PC-3 (cell line): ENCODE measurements at regions not wholly inside any gene's neighbourhood (a gene's known extent, or its start where the extent isn't known, plus 50 kb on each side); places are given as distances from the start of the nearest gene placed in this dataset.

Experiments used
- ATAC-seq: fragments of 200-7000 bp; cut with Tn5 transposase; 2 replicates; pipeline ENCODE4 v1.9.1; 2020; ENCODE audit warnings: mild to moderate bottlenecking, moderate library complexity
- BruUV-seq: library from RNA; stranded (reverse); fragments of 400-500 nt; replicated peaks from 2 replicates; lab custom pipeline; 2021; lab: Mats Ljungman, UMichigan
- CTCF ChIA-PET: fragments of 300-600 bp; sonication (Branson Sonifier 250); formaldehyde crosslinking; loops from one replicate; lab custom pipeline; 2022; ENCODE audit warnings: antibody characterized with exemption; lab: Charles Lee
- POLR2A ChIA-PET: fragments of 300-600 bp; sonication (Branson Sonifier 250); formaldehyde crosslinking; loops from one replicate; lab custom pipeline; 2022; ENCODE audit warnings: antibody characterized with exemption; ENCODE audit not compliant: unreplicated experiment; lab: Charles Lee
- DNase-seq: peaks from one replicate; pipeline ENCODE4 v3.0.0-alpha.2; 2015
- H2AFZ ChIP-seq: fragments of 300-600 bp; sonication (generic); 2 replicates; pipeline ENCODE4 v1.6.0; 2016; ENCODE audit warnings: antibody characterized with exemption, low read length
- H3F3A ChIP-seq: fragments of 300-600 bp; sonication (generic); one replicate; pipeline ENCODE4 v1.6.0; 2017; ENCODE audit warnings: antibody characterized with exemption, low read length, control low read depth, mild to moderate bottlenecking; ENCODE audit not compliant: unreplicated experiment
- H3K27ac ChIP-seq: fragments of 300-600 bp; sonication (generic); 2 replicates; pipeline ENCODE4 v1.5.1; 2016; ENCODE audit warnings: mild to moderate bottlenecking, low read length
- H3K27me3 ChIP-seq: fragments of 300-600 bp; sonication (generic); 2 replicates; pipeline ENCODE4 v1.6.1; 2016; ENCODE audit warnings: low read length, mixed read lengths
- H3K36me3 ChIP-seq: fragments of 300-600 bp; sonication (generic); 2 replicates; pipeline ENCODE4 v1.6.1; 2016; ENCODE audit warnings: low read depth, mixed run types, low read length, mixed read lengths
- H3K4me1 ChIP-seq: fragments of 300-600 bp; sonication (generic); 2 replicates; pipeline ENCODE4 v1.5.1; 2016; ENCODE audit warnings: low read length; ENCODE audit not compliant: insufficient read depth
- H3K4me2 ChIP-seq: fragments of 300-600 bp; sonication (generic); 2 replicates; pipeline ENCODE4 v1.6.0; 2016; ENCODE audit warnings: low read length
- H3K4me3 ChIP-seq: fragments of 300-600 bp; sonication (generic); 2 replicates; pipeline ENCODE4 v1.5.1; 2016; ENCODE audit warnings: mild to moderate bottlenecking, low read length, mixed read lengths
- H3K79me2 ChIP-seq: fragments of 300-600 bp; sonication (generic); 2 replicates; pipeline ENCODE4 v1.6.1; 2017; ENCODE audit warnings: low read length, mixed read lengths
- H3K9ac ChIP-seq: fragments of 300-600 bp; sonication (generic); 2 replicates; pipeline ENCODE4 v1.6.0; 2016; ENCODE audit warnings: mild to moderate bottlenecking, low read length
- H3K9me2 ChIP-seq: fragments of 300-600 bp; sonication (generic); replicated peaks from 2 replicates; pipeline ENCODE4 v1.6.1; 2016; ENCODE audit warnings: mixed run types, low read length, mixed read lengths
- H3K9me3 ChIP-seq: fragments of 300-600 bp; sonication (generic); 2 replicates; pipeline ENCODE4 v1.6.1; 2016; ENCODE audit warnings: low read length, mixed read lengths
- H4K20me1 ChIP-seq: fragments of 300-600 bp; sonication (generic); 2 replicates; pipeline ENCODE4 v1.6.1; 2016; ENCODE audit warnings: low read length, mixed read lengths
- EZH2 ChIP-seq: fragments of 300-600 bp; sonication (generic); IDR thresholded peaks from one replicate; pipeline ENCODE4 v1.6.1; 2017; ENCODE audit warnings: antibody characterized with exemption, mild to moderate bottlenecking, low read length; ENCODE audit not compliant: unreplicated experiment
- EZH2phosphoT487 ChIP-seq: fragments of 300-600 bp; sonication (generic); IDR thresholded peaks from 2 replicates; pipeline ENCODE4 v1.6.1; 2018; ENCODE audit warnings: mild to moderate bottlenecking, antibody characterized with exemption, low read length, borderline replicate concordance
- intact Hi-C: fragments of 100-400 bp; cut with micrococcal nuclease; formaldehyde crosslinking; loops from 2 replicates; pipeline ENCODE4 v1.9.0; 2023
- TF ChIP-seq, protein P1 (sequence below): fragments of 300-600 bp; sonication (generic); conservative IDR thresholded peaks from 2 replicates; pipeline ENCODE4 v1.5.1; 2017; ENCODE audit warnings: antibody characterized with exemption, low read depth, mild to moderate bottlenecking, low read length

DNA sequence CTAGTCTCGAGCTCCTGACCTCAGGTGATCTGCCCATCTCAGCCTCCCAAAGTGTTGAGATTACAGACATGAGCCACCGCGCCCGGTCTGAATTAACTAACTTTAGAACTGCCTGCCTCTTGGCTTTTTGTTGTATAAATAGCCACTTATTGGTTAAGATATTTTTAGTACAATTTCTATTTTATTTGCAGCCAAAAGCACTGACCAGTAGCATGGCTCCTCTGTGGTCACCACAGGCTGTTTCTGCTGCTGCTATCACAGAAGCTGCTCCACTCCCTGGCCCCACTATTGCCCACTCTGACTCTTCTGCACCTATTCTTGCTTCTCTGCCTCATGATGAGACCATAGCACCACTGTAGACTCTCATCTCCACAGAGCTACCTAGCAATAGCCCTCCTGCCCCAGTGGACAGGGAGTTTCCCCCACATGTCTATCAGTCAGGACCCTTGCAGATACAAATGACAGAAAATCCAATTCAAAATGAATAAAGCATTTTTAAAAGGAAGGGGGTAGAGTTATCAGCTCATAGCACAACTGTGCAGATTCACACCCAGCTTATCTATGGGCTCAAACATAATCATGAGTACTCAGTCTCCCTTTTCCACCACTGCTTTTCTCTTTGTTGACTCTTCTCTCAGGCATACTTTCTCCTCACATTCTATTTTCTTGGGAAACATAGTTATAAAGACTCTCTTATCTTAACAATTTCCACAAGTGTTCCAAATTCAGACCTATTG, 151.8 kb upstream of the EPB41L4A start:
- ATAC-seq (no peak), DNase-seq (no peak)
- H3K4me1 ChIP-seq, result no peaks in the 10 kb centered on the region
- no peaks in the 10 kb centered on the region for H3K9me3 ChIP-seq
- no peaks in the 10 kb centered on the region for H3K36me3 ChIP-seq
- no peak overlapping the region for H3K4me3 ChIP-seq
- no peaks in the 10 kb centered on the region for H3K79me2 ChIP-seq
- H3K9me2 ChIP-seq, result no peaks in the 10 kb centered on the region
- BruUV-seq, result no TSS peak
- H3K27ac ChIP-seq, result no peak overlapping the region
- TF ChIP-seq, protein P1, sequence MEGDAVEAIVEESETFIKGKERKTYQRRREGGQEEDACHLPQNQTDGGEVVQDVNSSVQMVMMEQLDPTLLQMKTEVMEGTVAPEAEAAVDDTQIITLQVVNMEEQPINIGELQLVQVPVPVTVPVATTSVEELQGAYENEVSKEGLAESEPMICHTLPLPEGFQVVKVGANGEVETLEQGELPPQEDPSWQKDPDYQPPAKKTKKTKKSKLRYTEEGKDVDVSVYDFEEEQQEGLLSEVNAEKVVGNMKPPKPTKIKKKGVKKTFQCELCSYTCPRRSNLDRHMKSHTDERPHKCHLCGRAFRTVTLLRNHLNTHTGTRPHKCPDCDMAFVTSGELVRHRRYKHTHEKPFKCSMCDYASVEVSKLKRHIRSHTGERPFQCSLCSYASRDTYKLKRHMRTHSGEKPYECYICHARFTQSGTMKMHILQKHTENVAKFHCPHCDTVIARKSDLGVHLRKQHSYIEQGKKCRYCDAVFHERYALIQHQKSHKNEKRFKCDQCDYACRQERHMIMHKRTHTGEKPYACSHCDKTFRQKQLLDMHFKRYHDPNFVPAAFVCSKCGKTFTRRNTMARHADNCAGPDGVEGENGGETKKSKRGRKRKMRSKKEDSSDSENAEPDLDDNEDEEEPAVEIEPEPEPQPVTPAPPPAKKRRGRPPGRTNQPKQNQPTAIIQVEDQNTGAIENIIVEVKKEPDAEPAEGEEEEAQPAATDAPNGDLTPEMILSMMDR, result no peak
- TF ChIP-seq EZH2 (no peak), EZH2phosphoT487 (no peak)
- no peaks in the 10 kb centered on the region for H4K20me1 ChIP-seq
- H3K4me2 ChIP-seq, result no peak overlapping the region
- intact Hi-C loops, result no loop called here
- no peaks in the 10 kb centered on the region for H3K27me3 ChIP-seq
- ChIA-PET CTCF (no interaction called here), POLR2A (no interaction called here)
- no peak overlapping the region for H3K9ac ChIP-seq
- no peak overlapping the region for H2AFZ ChIP-seq
- no peaks in the 10 kb centered on the region for H3F3A ChIP-seq

DNA sequence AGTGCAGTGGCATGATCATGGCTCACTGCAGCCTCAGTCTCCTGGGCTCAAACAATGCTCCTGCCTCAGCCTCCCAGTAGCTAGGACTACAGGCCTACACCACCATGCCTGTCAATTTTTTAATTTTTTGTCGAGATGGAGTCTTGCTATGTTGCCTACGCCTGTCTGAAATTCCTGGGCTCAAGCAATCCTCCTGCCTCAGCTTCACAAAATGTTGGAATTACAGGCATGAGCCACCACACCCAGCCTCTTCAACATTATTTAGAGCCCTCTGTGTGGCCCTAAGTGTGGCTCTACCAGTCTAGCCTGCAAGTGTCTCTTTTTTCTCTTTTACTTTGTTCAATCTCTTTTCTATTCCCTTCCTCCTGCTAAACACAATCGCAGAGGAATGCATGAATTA, 154.4 kb upstream of the EPB41L4A start:
- H3K9me3 ChIP-seq, result no peaks in the 10 kb centered on the region
- no peaks in the 10 kb centered on the region for H3F3A ChIP-seq
- intact Hi-C loops, result no loop called here
- CTCF ChIA-PET, result no interaction called here
- POLR2A ChIA-PET, result no interaction called here
- H3K9me2 ChIP-seq, result no peaks in the 10 kb centered on the region
- TF ChIP-seq, protein P1, result no peak
- TF ChIP-seq EZH2, result no peak
- TF ChIP-seq EZH2phosphoT487, result no peak
- DNase-seq (no peak), ATAC-seq (no peak)
- no peaks in the 10 kb centered on the region for H3K27me3 ChIP-seq
- no peak overlapping the region for H3K27ac ChIP-seq
- H3K4me2 ChIP-seq, result no peak overlapping the region
- no peaks in the 10 kb centered on the region for H3K79me2 ChIP-seq
- no peaks in the 10 kb centered on the region for H3K4me1 ChIP-seq
- H3K36me3 ChIP-seq, result no peaks in the 10 kb centered on the region
- H2AFZ ChIP-seq, result no peak overlapping the region
- no peak overlapping the region for H3K4me3 ChIP-seq
- no peak overlapping the region for H3K9ac ChIP-seq
- BruUV-seq, result no TSS peak
- H4K20me1 ChIP-seq, result no peaks in the 10 kb centered on the region

- no TSS peak for BruUV-seq
- Histone ChIP-seq H3K27me3 (no peaks in the 10 kb centered on the region), H3K79me2 (no peaks in the 10 kb centered on the region), H3F3A (no peaks in the 10 kb centered on the region), H4K20me1 (no peaks in the 10 kb centered on the region), H3K4me2 (no peak overlapping the region), H3K9me2 (no peaks in the 10 kb centered on the region), H3K4me3 (no peak overlapping the region), H2AFZ (no peak overlapping the region), H3K4me1 (no peaks in the 10 kb centered on the region), H3K27ac (no peak overlapping the region), H3K9ac (no peak overlapping the region), H3K36me3 (no peaks in the 10 kb centered on the region), H3K9me3 (no peaks in the 10 kb centered on the region)
- intact Hi-C loops, result no loop called here
- ChIA-PET CTCF (no interaction called here), POLR2A (no interaction called here)
- no peak for TF ChIP-seq EZH2phosphoT487
- no peak for TF ChIP-seq EZH2
- DNase-seq (no peak), ATAC-seq (no peak)
Measured at GRCh38 chr5:112574536-112574935, 155.5 kb upstream of the EPB41L4A start.
